ENCODE measurements at regions not wholly inside any gene's neighbourhood (a gene's known extent, or its start where the extent isn't known, plus 50 kb on each side); places are given as distances from the start of the nearest gene placed in this dataset.
"Not testable (repeated sequence)": the region's sequence is repeated elsewhere in the genome, so short reads cannot be mapped to it uniquely, and the experiment has no call there.

- H3K27ac ChIP-seq: no peak overlapping the region
- DNase-seq (ENCODE audit: low spot score): no peak
- CTCF ChIA-PET: no interaction called here
- POLR2A ChIA-PET (ENCODE audit: low non-redundant PET): no interaction called here
- TF ChIP-seq CTCF (conservative IDR thresholded peaks at IDR 0.05; ENCODE audit: low read depth): no peak
Measured at GRCh38 chr11:96538104-96538503, 148.3 kb downstream of the JRKL start.

- DNase-seq (ENCODE audit: low spot score): no peak
- H3K27ac ChIP-seq: no peak overlapping the region
- no peak for TF ChIP-seq CTCF (conservative IDR thresholded peaks at IDR 0.05; ENCODE audit: low read depth)
- ChIA-PET POLR2A (ENCODE audit: low non-redundant PET) (no interaction called here), CTCF (no interaction called here)
Measured at GRCh38 chr11:96538622-96539021, 148.8 kb downstream of the JRKL start.

GRCh38 chr11:96540875-96541274 lies 151.1 kb downstream of the JRKL start:
- ChIA-PET CTCF (no interaction called here), POLR2A (ENCODE audit: low non-redundant PET) (no interaction called here)
- no peak for DNase-seq (ENCODE audit: low spot score)
- no peak for TF ChIP-seq CTCF (conservative IDR thresholded peaks at IDR 0.05; ENCODE audit: low read depth)
- H3K27ac ChIP-seq: no peak overlapping the region

GRCh38 chr11:96543177-96543576 lies 153.4 kb downstream of the JRKL start:
- no peak for DNase-seq (ENCODE audit: low spot score)
- POLR2A ChIA-PET (ENCODE audit: low non-redundant PET): no interaction called here
- no peak overlapping the region for H3K27ac ChIP-seq
- CTCF ChIA-PET: no interaction called here
- no peak for TF ChIP-seq CTCF (conservative IDR thresholded peaks at IDR 0.05; ENCODE audit: low read depth)

GRCh38 chr11:96545192-96545591 lies 155.4 kb downstream of the JRKL start:
- POLR2A ChIA-PET (ENCODE audit: low non-redundant PET); CTCF ChIA-PET; DNase-seq (ENCODE audit: low spot score); H3K27ac ChIP-seq: not testable (repeated sequence)

- DNase-seq (ENCODE audit: low spot score): no peak
- no peak for TF ChIP-seq CTCF (conservative IDR thresholded peaks at IDR 0.05; ENCODE audit: low read depth)
- CTCF ChIA-PET: no interaction called here
- POLR2A ChIA-PET (ENCODE audit: low non-redundant PET): no interaction called here
- H3K27ac ChIP-seq: no peak overlapping the region
Measured at GRCh38 chr11:96551136-96551535, 161.3 kb downstream of the JRKL start.

- no peak overlapping the region for H3K27ac ChIP-seq
- CTCF ChIA-PET: no interaction called here
- no peak for DNase-seq (ENCODE audit: low spot score)
- POLR2A ChIA-PET (ENCODE audit: low non-redundant PET): interaction anchor here (0.7 kb wide), 1 partner anchor 692 kb away, joined by 3 read pairs; no protein-coding TSS in a partner anchor
- TF ChIP-seq CTCF (conservative IDR thresholded peaks at IDR 0.05; ENCODE audit: low read depth): no peak
Measured at GRCh38 chr11:96554236-96554820, 164.5 kb downstream of the JRKL start.

- POLR2A ChIA-PET (ENCODE audit: low non-redundant PET); H3K27ac ChIP-seq; CTCF ChIA-PET: not testable (repeated sequence)
Measured at GRCh38 chr11:96555826-96556225, 166.0 kb downstream of the JRKL start.

GRCh38 chr11:96560727-96561126 lies 170.9 kb downstream of the JRKL start:
- DNase-seq (ENCODE audit: low spot score); H3K27ac ChIP-seq; POLR2A ChIA-PET (ENCODE audit: low non-redundant PET); CTCF ChIA-PET: not testable (repeated sequence)

More at GRCh38 chr11:96555826-96556225, 166.0 kb downstream of the JRKL start:
- DNase-seq (ENCODE audit: low spot score): not testable (repeated sequence)

All from RWPE1 (cell line).